Endodermal cell (in vitro differentiated cells): ENCODE measurements at regions not wholly inside any gene's neighbourhood (a gene's known extent, or its start where the extent isn't known, plus 50 kb on each side); places are given as distances from the start of the nearest gene placed in this dataset.

Experiments used
- DNase-seq: peaks from one replicate; pipeline ENCODE4 v3.0.0-alpha.2; 2017
- H3K27ac ChIP-seq: 2 replicates; pipeline ENCODE4 v1.5.1; 2013; ENCODE audit warnings: mild to moderate bottlenecking, low read depth, low read length, moderate library complexity
- H3K27me3 ChIP-seq: 2 replicates; pipeline ENCODE4 v1.6.1; 2013; ENCODE audit warnings: mild to moderate bottlenecking, low read length, moderate library complexity; ENCODE audit not compliant: insufficient read depth, control insufficient read depth, poor library complexity, severe bottlenecking
- H3K36me3 ChIP-seq: 2 replicates; pipeline ENCODE4 v1.7.0; 2013; ENCODE audit warnings: mild to moderate bottlenecking, low read length, moderate library complexity; ENCODE audit not compliant: control insufficient read depth, insufficient read depth
- H3K4me1 ChIP-seq: one replicate; pipeline ENCODE4 v1.7.0; 2013; ENCODE audit warnings: low read length; ENCODE audit not compliant: control insufficient read depth, insufficient read depth
- H3K4me3 ChIP-seq: 2 replicates; pipeline ENCODE4 v1.5.1; 2013; ENCODE audit warnings: mild to moderate bottlenecking, low read length, moderate library complexity
- H3K9ac ChIP-seq: 2 replicates; pipeline ENCODE4 v1.6.1; 2013; ENCODE audit warnings: mild to moderate bottlenecking, low read length, moderate library complexity; ENCODE audit not compliant: poor library complexity, severe bottlenecking; ENCODE audit errors: extremely low read depth
- H3K9me3 ChIP-seq: 2 replicates; pipeline ENCODE4 v1.6.1; 2013; ENCODE audit warnings: mild to moderate bottlenecking, low read length, moderate library complexity; ENCODE audit not compliant: control insufficient read depth
- H3K27ac Mint-ChIP-seq: 2 replicates; pipeline ENCODE4 v1.8.0; 2020; ENCODE audit warnings: mixed read lengths
- H3K27me3 Mint-ChIP-seq: 2 replicates; pipeline ENCODE4 v1.8.0; 2021; ENCODE audit warnings: mild to moderate bottlenecking, mixed read lengths; ENCODE audit not compliant: insufficient read depth
- H3K36me3 Mint-ChIP-seq: 2 replicates; pipeline ENCODE4 v1.8.0; 2020; ENCODE audit warnings: low read depth, mixed read lengths
- H3K4me1 Mint-ChIP-seq: 2 replicates; pipeline ENCODE4 v1.8.0; 2020; ENCODE audit warnings: mixed read lengths
- H3K4me3 Mint-ChIP-seq: 2 replicates; pipeline ENCODE4 v1.8.0; 2020; ENCODE audit warnings: mild to moderate bottlenecking, moderate library complexity, mixed read lengths
- H3K9me3 Mint-ChIP-seq: 2 replicates; pipeline ENCODE4 v1.8.0; 2020; ENCODE audit warnings: mild to moderate bottlenecking, mixed read lengths
- CTCF ChIP-seq: fragments of 200-600 bp; sonication (generic); conservative IDR thresholded peaks from 2 replicates; pipeline ENCODE4 v1.5.0; 2021; ENCODE audit warnings: antibody characterized with exemption, mild to moderate bottlenecking
- WGBS, 2 experiments: methylation state at CpG; one replicate each; pipeline versions ENCODE4 v1.1.5 to v1.1.7; 2013; ENCODE audit warnings: missing lambda C conversion rate in 2 of 2, mixed read lengths in 1 of 2; ENCODE audit not compliant: insufficient coverage in 1 of 2, insufficient read length in 1 of 2; 5-methylcytosine and 5-hydroxymethylcytosine counted together

DNA sequence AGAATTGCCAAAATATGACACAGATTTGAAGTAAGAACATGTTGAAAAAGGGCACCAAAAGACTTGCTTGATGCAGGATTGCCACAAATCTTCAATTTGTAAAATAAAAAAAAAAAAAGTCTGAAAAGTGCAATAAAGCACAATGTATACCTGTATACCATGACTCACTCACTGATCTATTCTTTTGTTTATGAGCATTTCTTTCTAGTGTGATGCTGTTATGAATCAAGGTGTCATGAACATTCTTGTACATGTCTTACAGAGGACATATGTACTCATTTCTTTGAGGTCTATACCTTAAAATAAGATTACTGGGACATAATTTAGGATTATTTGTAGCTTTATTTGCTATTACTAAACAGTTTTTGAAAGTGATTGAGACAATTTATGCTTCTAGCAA, 464.9 kb upstream of the RBMS3 start:
- Mint-ChIP-seq H3K4me1 (no peaks in the 10 kb centered on the region), H3K27me3 (no peaks in the 10 kb centered on the region), H3K27ac (no peak overlapping the region), H3K36me3 (no peaks in the 10 kb centered on the region), H3K9me3 (no peaks in the 10 kb centered on the region), H3K4me3 (no peak overlapping the region)
- Histone ChIP-seq H3K27ac (no peak overlapping the region), H3K27me3 (no peaks in the 10 kb centered on the region), H3K36me3 (no peaks in the 10 kb centered on the region), H3K9ac (no peak overlapping the region), H3K9me3 (no peaks in the 10 kb centered on the region), H3K4me1 (no peaks in the 10 kb centered on the region), H3K4me3 (no peak overlapping the region)
- DNase-seq = no peak
- TF ChIP-seq CTCF = no peak

DNA sequence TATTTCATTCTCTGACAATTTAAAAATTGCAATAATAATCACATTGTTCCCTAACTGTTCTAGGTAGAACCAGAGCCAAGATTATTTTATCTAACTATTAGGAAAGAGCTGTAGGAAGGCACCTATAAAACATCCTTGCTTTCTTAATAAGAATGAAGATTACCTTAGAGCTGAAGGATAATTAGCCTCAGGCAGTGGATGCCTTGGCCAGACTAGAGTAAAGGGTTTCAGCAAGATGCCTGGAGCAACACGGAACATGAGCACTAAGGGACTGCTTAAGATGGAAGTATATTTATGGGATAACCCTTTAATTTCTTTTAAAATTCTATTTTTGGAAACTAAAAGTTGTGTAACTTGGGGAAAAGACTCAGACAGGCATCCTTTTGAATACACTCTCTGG, 456.6 kb upstream of the RBMS3 start:
- no peak overlapping the region for H3K27ac Mint-ChIP-seq
- H3K4me3 Mint-ChIP-seq = no peak overlapping the region
- no peaks in the 10 kb centered on the region for H3K9me3 ChIP-seq
- no peak overlapping the region for H3K4me3 ChIP-seq
- TF ChIP-seq CTCF = no peak
- H3K9ac ChIP-seq = no peak overlapping the region
- H3K27me3 ChIP-seq = no peaks in the 10 kb centered on the region
- H3K36me3 ChIP-seq = no peaks in the 10 kb centered on the region
- H3K27ac ChIP-seq = no peak overlapping the region
- H3K4me1 ChIP-seq = no peaks in the 10 kb centered on the region
- H3K27me3 Mint-ChIP-seq = no peaks in the 10 kb centered on the region
- WGBS, 2 experiments = 90% methylated on average over 1 of the region's 1 CpG; no CpG with 5 or more reads in 1 of the 2 experiments
- no peak for DNase-seq
- H3K9me3 Mint-ChIP-seq = no peaks in the 10 kb centered on the region
- no peaks in the 10 kb centered on the region for H3K4me1 Mint-ChIP-seq
- no peaks in the 10 kb centered on the region for H3K36me3 Mint-ChIP-seq

DNA sequence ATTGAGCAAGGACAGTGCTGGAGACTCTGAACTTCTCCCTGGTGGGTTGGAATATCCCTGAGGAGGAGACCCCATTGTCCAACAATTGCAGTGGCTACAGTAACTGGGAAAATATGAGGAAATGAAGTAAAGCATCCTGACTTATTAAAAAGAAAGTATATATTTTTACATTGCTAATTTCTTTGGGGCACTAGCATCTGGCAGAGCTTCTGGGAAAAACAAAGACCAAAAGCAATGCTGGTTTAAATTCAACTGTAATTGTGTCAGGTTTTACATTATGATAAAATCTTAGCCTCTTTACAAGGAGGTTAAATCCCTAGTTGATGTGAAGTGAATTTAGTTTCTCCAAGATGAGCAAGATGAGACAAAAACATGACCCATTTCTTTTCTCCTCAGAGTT, 454.0 kb upstream of the RBMS3 start:
- H3K9me3 Mint-ChIP-seq = peaks cover 19% of the 10 kb centered on the region
- no peak for DNase-seq
- no peak overlapping the region for H3K27ac Mint-ChIP-seq
- no peaks in the 10 kb centered on the region for H3K4me1 Mint-ChIP-seq
- TF ChIP-seq CTCF = no peak
- Histone ChIP-seq H3K9me3 (peaks cover under 1% of the 10 kb centered on the region), H3K27me3 (no peaks in the 10 kb centered on the region), H3K36me3 (no peaks in the 10 kb centered on the region), H3K4me1 (no peaks in the 10 kb centered on the region), H3K9ac (no peak overlapping the region), H3K27ac (no peak overlapping the region), H3K4me3 (no peak overlapping the region)
- H3K4me3 Mint-ChIP-seq = no peak overlapping the region
- H3K36me3 Mint-ChIP-seq = no peaks in the 10 kb centered on the region
- H3K27me3 Mint-ChIP-seq = peaks cover 2% of the 10 kb centered on the region
